HL-60/S4 (cell line): ENCODE measurements at regions not wholly inside any gene's neighbourhood (a gene's known extent, or its start where the extent isn't known, plus 50 kb on each side); places are given as distances from the start of the nearest gene placed in this dataset.
"Not testable (repeated sequence)": the region's sequence is repeated elsewhere in the genome, so short reads cannot be mapped to it uniquely, and the experiment has no call there.

Experiments
- in situ Hi-C: fragments of 300-500 bp; cut with MboI; formaldehyde crosslinking; loops from 2 replicates; pipeline ENCODE4 v1.14.3; 2022; ENCODE audit warnings: low sequenced_read_pairs

GRCh38 chr1:70552662-70553566, 141.8 kb downstream of the CTH start:
- in situ Hi-C loops, result no loop called here

- in situ Hi-C loops, result no loop called here
Measured at GRCh38 chr1:70553567-70553956, 142.5 kb downstream of the CTH start.

- in situ Hi-C loops, result no loop called here
Measured at GRCh38 chr1:70554341-70554740, 143.3 kb downstream of the CTH start.

GRCh38 chr1:70556541-70556940, 145.5 kb downstream of the CTH start:
- in situ Hi-C loops, result no loop called here

GRCh38 chr1:70567167-70567566, 156.1 kb downstream of the CTH start:
- in situ Hi-C loops, result no loop called here

GRCh38 chr1:70571191-70571590, 160.1 kb downstream of the CTH start:
- in situ Hi-C loops, result no loop called here

GRCh38 chr1:70573317-70573843, 162.3 kb downstream of the CTH start:
- in situ Hi-C loops, result no loop called here

- in situ Hi-C loops, result no loop called here
Measured at GRCh38 chr1:70581661-70582060, 170.6 kb downstream of the CTH start.

GRCh38 chr1:70583522-70583921, 172.5 kb downstream of the CTH start:
- in situ Hi-C loops, result no loop called here

GRCh38 chr1:70586046-70586445, 175.0 kb downstream of the CTH start:
- in situ Hi-C loops, result no loop called here

GRCh38 chr1:70587872-70588366, 176.9 kb downstream of the CTH start:
- in situ Hi-C loops, result no loop called here

GRCh38 chr1:70593551-70593950, 182.5 kb downstream of the CTH start:
- in situ Hi-C loops, result not testable (repeated sequence)

- in situ Hi-C loops, result no loop called here
Measured at GRCh38 chr1:70608815-70609214, 197.7 kb downstream of the CTH start.

- in situ Hi-C loops, result not testable (repeated sequence)
Measured at GRCh38 chr1:70610164-70610563, 199.1 kb downstream of the CTH start.

- in situ Hi-C loops, result no loop called here
Measured at GRCh38 chr1:70616946-70617345, 205.9 kb downstream of the CTH start.

GRCh38 chr1:70617728-70618127, 206.7 kb downstream of the CTH start:
- in situ Hi-C loops, result no loop called here

GRCh38 chr1:70627910-70628309, 216.8 kb downstream of the CTH start:
- in situ Hi-C loops, result no loop called here

- in situ Hi-C loops, result no loop called here
Measured at GRCh38 chr1:70628973-70629372, 217.9 kb downstream of the CTH start.

- in situ Hi-C loops, result no loop called here
Measured at GRCh38 chr1:70633004-70633403, 221.9 kb downstream of the CTH start.

- in situ Hi-C loops, result no loop called here
Measured at GRCh38 chr1:70635868-70636267, 224.8 kb downstream of the CTH start.

GRCh38 chr1:70641868-70642267, 230.8 kb downstream of the CTH start:
- in situ Hi-C loops, result no loop called here

- in situ Hi-C loops, result no loop called here
Measured at GRCh38 chr1:70656361-70656760, 245.3 kb downstream of the CTH start.
